Sigmoid colon (tissue), 4 donors: ENCODE measurements at regions not wholly inside any gene's neighbourhood (a gene's known extent, or its start where the extent isn't known, plus 50 kb on each side); places are given as distances from the start of the nearest gene placed in this dataset.

Experiments
- POLR2AphosphoS5 ChIP-seq, 4 donors: sonication (generic); formaldehyde crosslinking; IDR thresholded peaks; one replicate each; pipeline ENCODE4 v1.6.1; 2017; ENCODE audit warnings: antibody characterized with exemption in 4 of 4
- TF ChIP-seq, protein P1 (sequence below), 4 experiments: fragments of 450-650 bp in 3 of 4; fragments of 200-600 bp in 1 of 4; IDR thresholded peaks; one replicate each; pipeline ENCODE4 v1.5.1; 2016 to 2019; ENCODE audit warnings: antibody characterized with exemption in 4 of 4, mild to moderate bottlenecking in 3 of 4, moderate library complexity in 2 of 4

DNA sequence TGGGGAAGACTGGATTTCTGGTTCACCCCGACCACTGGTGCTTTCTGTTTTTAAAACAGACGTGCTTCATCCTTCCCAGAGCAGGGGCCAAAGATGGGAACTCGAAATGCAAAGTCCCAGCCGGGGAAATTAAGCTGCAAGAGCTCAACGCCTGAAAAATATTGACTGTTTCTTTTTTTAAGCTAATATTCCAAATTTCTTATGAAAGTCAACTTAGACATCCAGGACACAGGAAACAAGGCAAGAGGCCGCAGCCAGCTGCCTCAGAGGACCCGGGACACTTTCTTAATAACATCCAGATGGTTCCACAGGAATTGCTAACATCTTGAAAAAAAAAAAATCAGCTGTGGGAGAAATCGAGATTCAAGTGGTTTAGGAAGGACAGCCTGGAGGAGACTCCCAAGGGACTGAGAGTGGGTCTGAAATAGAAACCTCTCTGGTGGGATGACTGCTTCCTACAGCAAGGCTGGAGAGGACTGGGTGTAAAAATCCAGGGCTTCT lies 144.9 kb downstream of the FGF1 start:
- peak; percentile 7 to 49 (median 23) for TF ChIP-seq POLR2AphosphoS5 (IDR thresholded peaks at IDR 0.05)
- TF ChIP-seq, protein P1, sequence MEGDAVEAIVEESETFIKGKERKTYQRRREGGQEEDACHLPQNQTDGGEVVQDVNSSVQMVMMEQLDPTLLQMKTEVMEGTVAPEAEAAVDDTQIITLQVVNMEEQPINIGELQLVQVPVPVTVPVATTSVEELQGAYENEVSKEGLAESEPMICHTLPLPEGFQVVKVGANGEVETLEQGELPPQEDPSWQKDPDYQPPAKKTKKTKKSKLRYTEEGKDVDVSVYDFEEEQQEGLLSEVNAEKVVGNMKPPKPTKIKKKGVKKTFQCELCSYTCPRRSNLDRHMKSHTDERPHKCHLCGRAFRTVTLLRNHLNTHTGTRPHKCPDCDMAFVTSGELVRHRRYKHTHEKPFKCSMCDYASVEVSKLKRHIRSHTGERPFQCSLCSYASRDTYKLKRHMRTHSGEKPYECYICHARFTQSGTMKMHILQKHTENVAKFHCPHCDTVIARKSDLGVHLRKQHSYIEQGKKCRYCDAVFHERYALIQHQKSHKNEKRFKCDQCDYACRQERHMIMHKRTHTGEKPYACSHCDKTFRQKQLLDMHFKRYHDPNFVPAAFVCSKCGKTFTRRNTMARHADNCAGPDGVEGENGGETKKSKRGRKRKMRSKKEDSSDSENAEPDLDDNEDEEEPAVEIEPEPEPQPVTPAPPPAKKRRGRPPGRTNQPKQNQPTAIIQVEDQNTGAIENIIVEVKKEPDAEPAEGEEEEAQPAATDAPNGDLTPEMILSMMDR (IDR thresholded peaks at IDR 0.05), result no peak
